A549 (cell line): ENCODE measurements at regions not wholly inside any gene's neighbourhood (a gene's known extent, or its start where the extent isn't known, plus 50 kb on each side); places are given as distances from the start of the nearest gene placed in this dataset.

Source experiments
- EP300 ChIP-seq, 2 experiments: fragments of >200 bp; sonication (Bioruptor Twin); formaldehyde crosslinking; IDR thresholded peaks; 2 replicates in 1 of 2; 3 replicates in 1 of 2; pipeline ENCODE4 v1.6.1; 2016 to 2017
- JUN ChIP-seq, 2 experiments: fragments of >200 bp; sonication (Bioruptor Twin); formaldehyde crosslinking; IDR thresholded peaks; 2 replicates in 1 of 2; 3 replicates in 1 of 2; pipeline ENCODE4 v1.6.1; 2016 to 2017
- POLR2A ChIP-seq: IDR thresholded peaks from 2 replicates; pipeline ENCODE4 v1.6.1; 2012; ENCODE audit warnings: mild to moderate bottlenecking, low read length
- POLR2AphosphoS2 ChIP-seq: conservative IDR thresholded peaks from 2 replicates; pipeline ENCODE4 v1.6.1; 2012; ENCODE audit warnings: low read length, improper control_type of control experiment, inconsistent platforms
- SMC3 ChIP-seq: fragments of >200 bp; sonication (Bioruptor Twin); formaldehyde crosslinking; IDR thresholded peaks from 3 replicates; pipeline ENCODE4 v1.6.1; 2018; ENCODE audit warnings: inconsistent platforms
- ZNF302 ChIP-seq: fragments of 250-450 bp; sonication (Bioruptor Pico); IDR thresholded peaks from 2 replicates; pipeline ENCODE4 v1.9.0; 2021; ENCODE audit warnings: inconsistent platforms, mild to moderate bottlenecking, moderate library complexity
- TF ChIP-seq, protein P1 (sequence below): fragments of >200 bp; sonication (Bioruptor Twin); formaldehyde crosslinking; IDR thresholded peaks from 3 replicates; pipeline ENCODE4 v1.5.1; 2016
- TF ChIP-seq, protein P2 (sequence below): fragments of 200-600 bp; sonication (generic); IDR thresholded peaks from 2 replicates; pipeline ENCODE4 v1.6.1; 2016; ENCODE audit warnings: antibody characterized with exemption, mild to moderate bottlenecking, moderate library complexity
- TF ChIP-seq, protein P3 (sequence below): fragments of 250-450 bp; sonication (Bioruptor Pico); IDR thresholded peaks from 2 replicates; pipeline ENCODE4 v1.5.0; 2021; ENCODE audit warnings: mild to moderate bottlenecking, moderate library complexity, borderline replicate concordance
- TF ChIP-seq, protein P4 (sequence below): IDR thresholded peaks from 2 replicates; pipeline ENCODE4 v1.6.1; 2012

DNA sequence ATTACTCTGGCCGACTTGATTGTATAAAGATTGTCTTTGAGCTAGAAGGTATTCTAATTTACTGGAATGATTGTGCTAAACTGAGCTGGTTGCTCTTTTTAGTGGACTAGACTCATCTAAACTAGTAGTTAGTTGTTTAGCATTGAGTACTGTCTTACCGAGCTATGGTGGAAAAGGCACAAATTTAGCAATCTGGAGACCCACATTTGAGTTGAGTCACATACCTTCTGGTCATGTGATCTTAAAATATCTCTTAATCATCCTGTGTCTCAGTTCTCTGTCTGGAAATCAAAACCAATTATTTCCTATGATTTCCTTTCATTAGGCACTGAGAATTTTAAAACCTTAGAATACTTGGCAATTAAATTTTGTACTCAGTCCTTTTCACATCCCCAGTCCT lies 349.5 kb downstream of the IRS2 start:
- TF ChIP-seq, protein P1, sequence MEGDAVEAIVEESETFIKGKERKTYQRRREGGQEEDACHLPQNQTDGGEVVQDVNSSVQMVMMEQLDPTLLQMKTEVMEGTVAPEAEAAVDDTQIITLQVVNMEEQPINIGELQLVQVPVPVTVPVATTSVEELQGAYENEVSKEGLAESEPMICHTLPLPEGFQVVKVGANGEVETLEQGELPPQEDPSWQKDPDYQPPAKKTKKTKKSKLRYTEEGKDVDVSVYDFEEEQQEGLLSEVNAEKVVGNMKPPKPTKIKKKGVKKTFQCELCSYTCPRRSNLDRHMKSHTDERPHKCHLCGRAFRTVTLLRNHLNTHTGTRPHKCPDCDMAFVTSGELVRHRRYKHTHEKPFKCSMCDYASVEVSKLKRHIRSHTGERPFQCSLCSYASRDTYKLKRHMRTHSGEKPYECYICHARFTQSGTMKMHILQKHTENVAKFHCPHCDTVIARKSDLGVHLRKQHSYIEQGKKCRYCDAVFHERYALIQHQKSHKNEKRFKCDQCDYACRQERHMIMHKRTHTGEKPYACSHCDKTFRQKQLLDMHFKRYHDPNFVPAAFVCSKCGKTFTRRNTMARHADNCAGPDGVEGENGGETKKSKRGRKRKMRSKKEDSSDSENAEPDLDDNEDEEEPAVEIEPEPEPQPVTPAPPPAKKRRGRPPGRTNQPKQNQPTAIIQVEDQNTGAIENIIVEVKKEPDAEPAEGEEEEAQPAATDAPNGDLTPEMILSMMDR = no peak
- no peak for TF ChIP-seq EP300 (IDR thresholded peaks at IDR 0.05)
- TF ChIP-seq, protein P2, sequence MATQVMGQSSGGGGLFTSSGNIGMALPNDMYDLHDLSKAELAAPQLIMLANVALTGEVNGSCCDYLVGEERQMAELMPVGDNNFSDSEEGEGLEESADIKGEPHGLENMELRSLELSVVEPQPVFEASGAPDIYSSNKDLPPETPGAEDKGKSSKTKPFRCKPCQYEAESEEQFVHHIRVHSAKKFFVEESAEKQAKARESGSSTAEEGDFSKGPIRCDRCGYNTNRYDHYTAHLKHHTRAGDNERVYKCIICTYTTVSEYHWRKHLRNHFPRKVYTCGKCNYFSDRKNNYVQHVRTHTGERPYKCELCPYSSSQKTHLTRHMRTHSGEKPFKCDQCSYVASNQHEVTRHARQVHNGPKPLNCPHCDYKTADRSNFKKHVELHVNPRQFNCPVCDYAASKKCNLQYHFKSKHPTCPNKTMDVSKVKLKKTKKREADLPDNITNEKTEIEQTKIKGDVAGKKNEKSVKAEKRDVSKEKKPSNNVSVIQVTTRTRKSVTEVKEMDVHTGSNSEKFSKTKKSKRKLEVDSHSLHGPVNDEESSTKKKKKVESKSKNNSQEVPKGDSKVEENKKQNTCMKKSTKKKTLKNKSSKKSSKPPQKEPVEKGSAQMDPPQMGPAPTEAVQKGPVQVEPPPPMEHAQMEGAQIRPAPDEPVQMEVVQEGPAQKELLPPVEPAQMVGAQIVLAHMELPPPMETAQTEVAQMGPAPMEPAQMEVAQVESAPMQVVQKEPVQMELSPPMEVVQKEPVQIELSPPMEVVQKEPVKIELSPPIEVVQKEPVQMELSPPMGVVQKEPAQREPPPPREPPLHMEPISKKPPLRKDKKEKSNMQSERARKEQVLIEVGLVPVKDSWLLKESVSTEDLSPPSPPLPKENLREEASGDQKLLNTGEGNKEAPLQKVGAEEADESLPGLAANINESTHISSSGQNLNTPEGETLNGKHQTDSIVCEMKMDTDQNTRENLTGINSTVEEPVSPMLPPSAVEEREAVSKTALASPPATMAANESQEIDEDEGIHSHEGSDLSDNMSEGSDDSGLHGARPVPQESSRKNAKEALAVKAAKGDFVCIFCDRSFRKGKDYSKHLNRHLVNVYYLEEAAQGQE = no peak
- TF ChIP-seq POLR2A = no peak
- TF ChIP-seq, protein P3, sequence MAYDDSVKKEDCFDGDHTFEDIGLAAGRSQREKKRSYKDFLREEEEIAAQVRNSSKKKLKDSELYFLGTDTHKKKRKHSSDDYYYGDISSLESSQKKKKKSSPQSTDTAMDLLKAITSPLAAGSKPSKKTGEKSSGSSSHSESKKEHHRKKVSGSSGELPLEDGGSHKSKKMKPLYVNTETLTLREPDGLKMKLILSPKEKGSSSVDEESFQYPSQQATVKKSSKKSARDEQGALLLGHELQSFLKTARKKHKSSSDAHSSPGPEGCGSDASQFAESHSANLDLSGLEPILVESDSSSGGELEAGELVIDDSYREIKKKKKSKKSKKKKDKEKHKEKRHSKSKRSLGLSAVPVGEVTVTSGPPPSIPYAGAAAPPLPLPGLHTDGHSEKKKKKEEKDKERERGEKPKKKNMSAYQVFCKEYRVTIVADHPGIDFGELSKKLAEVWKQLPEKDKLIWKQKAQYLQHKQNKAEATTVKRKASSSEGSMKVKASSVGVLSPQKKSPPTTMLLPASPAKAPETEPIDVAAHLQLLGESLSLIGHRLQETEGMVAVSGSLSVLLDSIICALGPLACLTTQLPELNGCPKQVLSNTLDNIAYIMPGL (CRISPR knock-in tag) = no peak
- TF ChIP-seq SMC3 = no peak
- no peak for TF ChIP-seq ZNF302 (CRISPR knock-in tag)
- no peak for TF ChIP-seq JUN (IDR thresholded peaks at IDR 0.05)
- TF ChIP-seq POLR2AphosphoS2 = no peak
- TF ChIP-seq, protein P4, sequence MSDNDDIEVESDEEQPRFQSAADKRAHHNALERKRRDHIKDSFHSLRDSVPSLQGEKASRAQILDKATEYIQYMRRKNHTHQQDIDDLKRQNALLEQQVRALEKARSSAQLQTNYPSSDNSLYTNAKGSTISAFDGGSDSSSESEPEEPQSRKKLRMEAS = no peak
